ENCODE measurements at regions not wholly inside any gene's neighbourhood (a gene's known extent, or its start where the extent isn't known, plus 50 kb on each side); places are given as distances from the start of the nearest gene placed in this dataset.
"Not testable (repeated sequence)": the region's sequence is repeated elsewhere in the genome, so short reads cannot be mapped to it uniquely, and the experiment has no call there.

GRCh38 chr12:131627151-131628022 lies 83.5 kb upstream of the SFSWAP start:
- CTCF ChIA-PET; BruUV-seq (replicated peaks); intact Hi-C loops (cut with micrococcal nuclease; ENCODE audit: unreplicated experiment); H3K4me3 ChIP-seq (ENCODE audit: low read depth, low read length, poor library complexity, severe bottlenecking); H3K27ac ChIP-seq (ENCODE audit: low read depth, low read length, poor library complexity, severe bottlenecking); POLR2A ChIA-PET (ENCODE audit: low non-redundant PET); H3K36me3 ChIP-seq (ENCODE audit: insufficient read depth, low read length, poor library complexity, severe bottlenecking); H3K9me3 ChIP-seq (ENCODE audit: low read depth, low read length, poor library complexity, severe bottlenecking): not testable (repeated sequence)
- H3K4me1 ChIP-seq (ENCODE audit: insufficient read depth, low read length, poor library complexity, severe bottlenecking), result peaks cover 15% of the 10 kb centered on the region
- DNase-seq (ENCODE audit: low spot score), result peak; percentile 25
- peaks cover 13% of the 10 kb centered on the region for H3K27me3 ChIP-seq (replicated peaks; ENCODE audit: insufficient read depth, low read depth, low read length, poor library complexity)

GRCh38 chr12:131628023-131628740 lies 82.7 kb upstream of the SFSWAP start:
- CTCF ChIA-PET, result no interaction called here
- no TSS peak for BruUV-seq (replicated peaks)
- no peaks in the 10 kb centered on the region for H3K9me3 ChIP-seq (ENCODE audit: low read depth, low read length, poor library complexity, severe bottlenecking)

GRCh38 chr12:131628766-131629448 lies 82.0 kb upstream of the SFSWAP start:
- no peak overlapping the region for H3K27ac ChIP-seq (ENCODE audit: low read depth, low read length, poor library complexity, severe bottlenecking)
- no peaks in the 10 kb centered on the region for H3K9me3 ChIP-seq (ENCODE audit: low read depth, low read length, poor library complexity, severe bottlenecking)
- BruUV-seq (replicated peaks), result no TSS peak
- CTCF ChIA-PET, result no interaction called here
- H3K4me3 ChIP-seq (ENCODE audit: low read depth, low read length, poor library complexity, severe bottlenecking), result no peak overlapping the region
- H3K4me1 ChIP-seq (ENCODE audit: insufficient read depth, low read length, poor library complexity, severe bottlenecking), result peaks cover 15% of the 10 kb centered on the region
- no peaks in the 10 kb centered on the region for H3K36me3 ChIP-seq (ENCODE audit: insufficient read depth, low read length, poor library complexity, severe bottlenecking)
- no peak for DNase-seq (ENCODE audit: low spot score)
- peaks cover 13% of the 10 kb centered on the region for H3K27me3 ChIP-seq (replicated peaks; ENCODE audit: insufficient read depth, low read depth, low read length, poor library complexity)
- intact Hi-C loops (cut with micrococcal nuclease; ENCODE audit: unreplicated experiment), result no loop called here
- POLR2A ChIA-PET (ENCODE audit: low non-redundant PET), result no interaction called here
- no peak for TF ChIP-seq EZH2 (IDR thresholded peaks at IDR 0.05; ENCODE audit: borderline replicate concordance, low read depth, low read length, poor library complexity, severe bottlenecking)
- TF ChIP-seq CTCF (conservative IDR thresholded peaks at IDR 0.05; ENCODE audit: low read depth, low read length), result no peak

More at GRCh38 chr12:131628023-131628740, 82.7 kb upstream of the SFSWAP start:
- H3K4me3 ChIP-seq (ENCODE audit: low read depth, low read length, poor library complexity, severe bottlenecking), result no peak overlapping the region
- no peak overlapping the region for H3K27ac ChIP-seq (ENCODE audit: low read depth, low read length, poor library complexity, severe bottlenecking)
- H3K4me1 ChIP-seq (ENCODE audit: insufficient read depth, low read length, poor library complexity, severe bottlenecking), result peaks cover 15% of the 10 kb centered on the region
- POLR2A ChIA-PET (ENCODE audit: low non-redundant PET), result no interaction called here
- peaks cover 13% of the 10 kb centered on the region for H3K27me3 ChIP-seq (replicated peaks; ENCODE audit: insufficient read depth, low read depth, low read length, poor library complexity)
- no peaks in the 10 kb centered on the region for H3K36me3 ChIP-seq (ENCODE audit: insufficient read depth, low read length, poor library complexity, severe bottlenecking)
- TF ChIP-seq EZH2 (IDR thresholded peaks at IDR 0.05; ENCODE audit: borderline replicate concordance, low read depth, low read length, poor library complexity, severe bottlenecking) (no peak), CTCF (conservative IDR thresholded peaks at IDR 0.05; ENCODE audit: low read depth, low read length) (no peak)
- intact Hi-C loops (cut with micrococcal nuclease; ENCODE audit: unreplicated experiment), result no loop called here
- no peak for DNase-seq (ENCODE audit: low spot score)
